Liver (tissue), 7 donors: ENCODE measurements at regions not wholly inside any gene's neighbourhood (a gene's known extent, or its start where the extent isn't known, plus 50 kb on each side); places are given as distances from the start of the nearest gene placed in this dataset.

ENCODE experiments used
- DNase-seq: peaks from one replicate; pipeline ENCODE4 v3.0.0-alpha.2; 2017; ENCODE audit warnings: low spot score
- H3K27ac ChIP-seq, 2 donors: one replicate each; pipeline ENCODE4 v1.7.0; 2013; ENCODE audit warnings: inconsistent platforms in 2 of 2, low read length in 2 of 2, control low read depth in 1 of 2, low read depth in 1 of 2, mild to moderate bottlenecking in 1 of 2
- H3K27me3 ChIP-seq, 4 donors: one replicate each; pipeline versions ENCODE4 v1.6.1 to v1.7.0; 2013; ENCODE audit warnings: low read length in 3 of 4, inconsistent platforms in 1 of 4, mild to moderate bottlenecking in 1 of 4, moderate library complexity in 1 of 4; ENCODE audit not compliant: control insufficient read depth in 4 of 4, insufficient read depth in 4 of 4
- H3K36me3 ChIP-seq, 4 donors: one replicate each; pipeline versions ENCODE4 v1.6.1 to v1.7.0; 2013; ENCODE audit warnings: low read length in 3 of 4, mild to moderate bottlenecking in 3 of 4, low read depth in 1 of 4, moderate library complexity in 1 of 4; ENCODE audit not compliant: control insufficient read depth in 4 of 4, insufficient read depth in 3 of 4
- H3K4me1 ChIP-seq, 4 donors: one replicate each; pipeline versions ENCODE4 v1.6.1 to v1.7.0; 2013; ENCODE audit warnings: low read length in 3 of 4, mild to moderate bottlenecking in 3 of 4, moderate library complexity in 1 of 4; ENCODE audit not compliant: control insufficient read depth in 4 of 4, insufficient read depth in 4 of 4
- H3K4me3 ChIP-seq, 3 donors: one replicate each; pipeline versions ENCODE4 v1.6.1 to v1.7.0; 2013; ENCODE audit warnings: low read length in 3 of 3, control low read depth in 1 of 3, low read depth in 1 of 3, mild to moderate bottlenecking in 1 of 3
- H3K9ac ChIP-seq, 2 donors: one replicate each; pipeline ENCODE4 v1.7.0; 2013; ENCODE audit warnings: low read length in 2 of 2, mild to moderate bottlenecking in 2 of 2, moderate library complexity in 2 of 2, control low read depth in 1 of 2, low read depth in 1 of 2
- H3K9me3 ChIP-seq, 4 donors: one replicate each; pipeline versions ENCODE4 v1.6.1 to v1.7.0; 2013; ENCODE audit warnings: low read length in 3 of 4; ENCODE audit not compliant: control insufficient read depth in 4 of 4
- FOXA1 ChIP-seq: IDR thresholded peaks from 2 replicates; pipeline ENCODE4 v1.6.1; 2016; ENCODE audit warnings: antibody characterized with exemption
- FOXA2 ChIP-seq: IDR thresholded peaks from 2 replicates; pipeline ENCODE4 v1.6.1; 2016; ENCODE audit warnings: antibody characterized with exemption
- GABPA ChIP-seq, 2 donors: IDR thresholded peaks in 1 of 2; conservative IDR thresholded peaks in 1 of 2; 2 replicates each; pipeline ENCODE4 v1.6.1; 2016; ENCODE audit warnings: antibody characterized with exemption in 2 of 2, mild to moderate bottlenecking in 1 of 2, moderate library complexity in 1 of 2
- HNF4A ChIP-seq, 2 donors: conservative IDR thresholded peaks; 2 replicates each; pipeline ENCODE4 v1.6.1; 2016; ENCODE audit warnings: antibody characterized with exemption in 2 of 2, mild to moderate bottlenecking in 2 of 2
- HNF4G ChIP-seq: IDR thresholded peaks from 2 replicates; pipeline ENCODE4 v1.6.1; 2016; ENCODE audit warnings: antibody characterized with exemption
- NR2F2 ChIP-seq: IDR thresholded peaks from 2 replicates; pipeline ENCODE4 v1.6.1; 2016; ENCODE audit warnings: antibody characterized with exemption
- RAD21 ChIP-seq, 2 donors: IDR thresholded peaks; 2 replicates each; pipeline ENCODE4 v1.6.1; 2016; ENCODE audit warnings: antibody characterized with exemption in 2 of 2, mild to moderate bottlenecking in 2 of 2
- RXRA ChIP-seq, 2 donors: IDR thresholded peaks; 2 replicates each; pipeline ENCODE4 v1.6.1; 2017 to 2018; ENCODE audit warnings: antibody characterized with exemption in 2 of 2, mild to moderate bottlenecking in 1 of 2
- SP1 ChIP-seq: IDR thresholded peaks from 2 replicates; pipeline ENCODE4 v1.6.1; 2018; ENCODE audit warnings: antibody characterized with exemption, mild to moderate bottlenecking
- TAF1 ChIP-seq: conservative IDR thresholded peaks from 2 replicates; pipeline ENCODE4 v1.6.1; 2016; ENCODE audit warnings: antibody characterized with exemption, mild to moderate bottlenecking
- YY1 ChIP-seq: IDR thresholded peaks from 2 replicates; pipeline ENCODE4 v1.6.1; 2016; ENCODE audit warnings: antibody characterized with exemption, mild to moderate bottlenecking
- WGBS: extraction: QIAGEN DNeasy Blood & Tissue Kit; methylation state at CpG from one replicate; pipeline ENCODE4 v1.1.7; 2013; 5-methylcytosine and 5-hydroxymethylcytosine counted together
- TF ChIP-seq, protein P1 (sequence below): IDR thresholded peaks from 2 replicates; pipeline ENCODE4 v1.6.1; 2016; ENCODE audit warnings: antibody characterized with exemption
- TF ChIP-seq, protein P2 (sequence below): IDR thresholded peaks from 2 replicates; pipeline ENCODE4 v1.6.1; 2016; ENCODE audit warnings: antibody characterized with exemption
- TF ChIP-seq, protein P3 (sequence below): IDR thresholded peaks from 2 replicates; pipeline ENCODE4 v1.6.1; 2016; ENCODE audit warnings: antibody characterized with exemption, mild to moderate bottlenecking
- TF ChIP-seq, protein P4 (sequence below): IDR thresholded peaks from 2 replicates; pipeline ENCODE4 v1.6.1; 2016; ENCODE audit warnings: antibody characterized with exemption
- donor health status: healthy.
- donor health status: healthy.
- donor health status: healthy.
- donor health status: healthy.

DNA sequence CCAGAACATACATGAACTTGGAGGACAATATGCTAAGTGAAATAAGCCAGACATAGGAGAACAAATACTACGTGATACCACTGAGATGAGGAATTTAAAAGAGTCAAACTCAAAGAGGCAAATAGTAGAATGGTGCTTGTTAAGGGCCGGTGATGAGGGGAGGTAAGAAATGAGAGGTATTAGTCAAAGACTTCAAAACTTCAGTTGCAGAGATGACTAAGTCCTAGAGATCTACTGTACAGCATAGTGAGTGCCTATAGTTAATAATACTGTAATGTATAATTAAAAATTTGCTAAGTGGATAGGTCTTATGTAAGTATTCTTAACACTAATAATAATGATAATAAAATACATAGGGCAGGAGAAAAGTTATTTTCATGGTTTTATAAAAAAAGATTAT is 126.9 kb upstream of the VEGFC start:
- H3K4me3 ChIP-seq, result no peak overlapping the region
- no peak for DNase-seq
- no peak overlapping the region for H3K9ac ChIP-seq
- H3K4me1 ChIP-seq, result no peaks in the 10 kb centered on the region
- H3K36me3 ChIP-seq, result no peaks in the 10 kb centered on the region
- H3K9me3 ChIP-seq, result no peaks in the 10 kb centered on the region
- 79% methylated on average over 2 of the region's 2 CpGs for WGBS
- TF ChIP-seq, protein P1, sequence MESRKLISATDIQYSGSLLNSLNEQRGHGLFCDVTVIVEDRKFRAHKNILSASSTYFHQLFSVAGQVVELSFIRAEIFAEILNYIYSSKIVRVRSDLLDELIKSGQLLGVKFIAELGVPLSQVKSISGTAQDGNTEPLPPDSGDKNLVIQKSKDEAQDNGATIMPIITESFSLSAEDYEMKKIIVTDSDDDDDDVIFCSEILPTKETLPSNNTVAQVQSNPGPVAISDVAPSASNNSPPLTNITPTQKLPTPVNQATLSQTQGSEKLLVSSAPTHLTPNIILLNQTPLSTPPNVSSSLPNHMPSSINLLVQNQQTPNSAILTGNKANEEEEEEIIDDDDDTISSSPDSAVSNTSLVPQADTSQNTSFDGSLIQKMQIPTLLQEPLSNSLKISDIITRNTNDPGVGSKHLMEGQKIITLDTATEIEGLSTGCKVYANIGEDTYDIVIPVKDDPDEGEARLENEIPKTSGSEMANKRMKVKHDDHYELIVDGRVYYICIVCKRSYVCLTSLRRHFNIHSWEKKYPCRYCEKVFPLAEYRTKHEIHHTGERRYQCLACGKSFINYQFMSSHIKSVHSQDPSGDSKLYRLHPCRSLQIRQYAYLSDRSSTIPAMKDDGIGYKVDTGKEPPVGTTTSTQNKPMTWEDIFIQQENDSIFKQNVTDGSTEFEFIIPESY, result no peak
- TF ChIP-seq GABPA (IDR thresholded peaks at IDR 0.05 in 1 of 2, conservative IDR thresholded peaks at IDR 0.05 in 1 of 2) (no peak), RXRA (IDR thresholded peaks at IDR 0.05) (no peak)
- H3K27ac ChIP-seq, result no peak overlapping the region
- H3K27me3 ChIP-seq, result peaks cover 0 to 3% (median 0%) of the 10 kb centered on the region in 4 donors

DNA sequence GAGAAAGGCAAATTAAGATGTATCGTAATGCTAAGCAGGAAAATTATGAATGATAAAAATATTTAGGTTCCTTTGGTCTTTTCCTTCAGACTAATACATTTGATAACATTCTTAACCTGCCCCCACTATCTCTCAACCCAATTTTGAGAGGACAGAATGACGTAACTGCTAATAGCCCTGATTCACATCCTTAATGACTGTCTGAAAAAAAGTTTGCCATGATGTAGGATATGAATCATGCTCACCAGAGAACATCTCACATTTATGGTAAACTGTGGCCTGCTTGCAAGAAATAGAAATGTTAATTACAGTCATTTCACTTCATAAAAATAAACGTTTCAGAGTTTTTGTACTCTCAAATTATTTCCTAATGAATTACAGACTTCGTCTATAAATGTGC is 128.0 kb upstream of the VEGFC start:
- Histone ChIP-seq H3K4me1 (no peaks in the 10 kb centered on the region), H3K36me3 (no peaks in the 10 kb centered on the region), H3K4me3 (no peak overlapping the region), H3K27me3 (peaks cover 0 to 3% (median 0%) of the 10 kb centered on the region in 4 donors), H3K9me3 (no peaks in the 10 kb centered on the region), H3K27ac (no peak overlapping the region), H3K9ac (no peak overlapping the region)
- no peak for DNase-seq
- WGBS, result 51% methylated on average over 4 of the region's 4 CpGs
- TF ChIP-seq HNF4G (no peak), RXRA (IDR thresholded peaks at IDR 0.05) (no peak), HNF4A (conservative IDR thresholded peaks at IDR 0.05) (no peak), FOXA1 (no peak), FOXA2 (no peak), SP1 (no peak), RAD21 (IDR thresholded peaks at IDR 0.05) (no peak)
- TF ChIP-seq, protein P1, result no peak
- TF ChIP-seq, protein P2, sequence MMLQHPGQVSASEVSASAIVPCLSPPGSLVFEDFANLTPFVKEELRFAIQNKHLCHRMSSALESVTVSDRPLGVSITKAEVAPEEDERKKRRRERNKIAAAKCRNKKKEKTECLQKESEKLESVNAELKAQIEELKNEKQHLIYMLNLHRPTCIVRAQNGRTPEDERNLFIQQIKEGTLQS, result no peak

DNA sequence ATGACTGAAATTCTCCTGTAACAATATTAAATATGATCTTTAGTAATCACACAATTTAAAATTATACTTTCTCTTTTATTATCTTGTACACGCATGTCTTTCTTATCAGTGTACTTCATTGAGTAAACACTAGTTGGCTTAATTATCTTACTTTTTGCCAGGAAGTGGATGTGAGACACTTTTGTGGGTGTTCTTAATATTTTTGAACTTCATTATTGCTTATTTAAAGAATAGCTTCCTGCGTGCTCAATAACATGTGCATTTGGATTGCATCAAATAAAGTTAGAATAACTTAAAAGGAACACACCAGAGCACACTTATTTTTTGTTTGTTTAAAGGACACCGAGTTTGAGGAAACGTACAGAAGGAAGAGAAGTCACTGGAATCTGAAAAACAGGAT is 128.5 kb upstream of the VEGFC start:
- Histone ChIP-seq H3K9ac (no peak overlapping the region), H3K4me3 (no peak overlapping the region), H3K27ac (no peak overlapping the region), H3K4me1 (no peaks in the 10 kb centered on the region), H3K36me3 (no peaks in the 10 kb centered on the region), H3K9me3 (no peaks in the 10 kb centered on the region), H3K27me3 (peaks cover 0 to 3% (median 0%) of the 10 kb centered on the region in 4 donors)
- no peak for DNase-seq
- 49% methylated on average over 4 of the region's 4 CpGs for WGBS
- TF ChIP-seq TAF1 (no peak), RXRA (IDR thresholded peaks at IDR 0.05) (no peak), RAD21 (IDR thresholded peaks at IDR 0.05) (no peak), FOXA1 (no peak), YY1 (no peak), GABPA (IDR thresholded peaks at IDR 0.05 in 1 of 2, conservative IDR thresholded peaks at IDR 0.05 in 1 of 2) (no peak), FOXA2 (no peak), NR2F2 (no peak), SP1 (no peak)
- TF ChIP-seq, protein P2, result no peak
- TF ChIP-seq, protein P3, sequence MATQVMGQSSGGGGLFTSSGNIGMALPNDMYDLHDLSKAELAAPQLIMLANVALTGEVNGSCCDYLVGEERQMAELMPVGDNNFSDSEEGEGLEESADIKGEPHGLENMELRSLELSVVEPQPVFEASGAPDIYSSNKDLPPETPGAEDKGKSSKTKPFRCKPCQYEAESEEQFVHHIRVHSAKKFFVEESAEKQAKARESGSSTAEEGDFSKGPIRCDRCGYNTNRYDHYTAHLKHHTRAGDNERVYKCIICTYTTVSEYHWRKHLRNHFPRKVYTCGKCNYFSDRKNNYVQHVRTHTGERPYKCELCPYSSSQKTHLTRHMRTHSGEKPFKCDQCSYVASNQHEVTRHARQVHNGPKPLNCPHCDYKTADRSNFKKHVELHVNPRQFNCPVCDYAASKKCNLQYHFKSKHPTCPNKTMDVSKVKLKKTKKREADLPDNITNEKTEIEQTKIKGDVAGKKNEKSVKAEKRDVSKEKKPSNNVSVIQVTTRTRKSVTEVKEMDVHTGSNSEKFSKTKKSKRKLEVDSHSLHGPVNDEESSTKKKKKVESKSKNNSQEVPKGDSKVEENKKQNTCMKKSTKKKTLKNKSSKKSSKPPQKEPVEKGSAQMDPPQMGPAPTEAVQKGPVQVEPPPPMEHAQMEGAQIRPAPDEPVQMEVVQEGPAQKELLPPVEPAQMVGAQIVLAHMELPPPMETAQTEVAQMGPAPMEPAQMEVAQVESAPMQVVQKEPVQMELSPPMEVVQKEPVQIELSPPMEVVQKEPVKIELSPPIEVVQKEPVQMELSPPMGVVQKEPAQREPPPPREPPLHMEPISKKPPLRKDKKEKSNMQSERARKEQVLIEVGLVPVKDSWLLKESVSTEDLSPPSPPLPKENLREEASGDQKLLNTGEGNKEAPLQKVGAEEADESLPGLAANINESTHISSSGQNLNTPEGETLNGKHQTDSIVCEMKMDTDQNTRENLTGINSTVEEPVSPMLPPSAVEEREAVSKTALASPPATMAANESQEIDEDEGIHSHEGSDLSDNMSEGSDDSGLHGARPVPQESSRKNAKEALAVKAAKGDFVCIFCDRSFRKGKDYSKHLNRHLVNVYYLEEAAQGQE, result no peak
- TF ChIP-seq, protein P1, result no peak
- TF ChIP-seq, protein P4, sequence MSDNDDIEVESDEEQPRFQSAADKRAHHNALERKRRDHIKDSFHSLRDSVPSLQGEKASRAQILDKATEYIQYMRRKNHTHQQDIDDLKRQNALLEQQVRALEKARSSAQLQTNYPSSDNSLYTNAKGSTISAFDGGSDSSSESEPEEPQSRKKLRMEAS, result no peak
